NCI-H2081 treated with DMSO at 0.1 percent for 48 hours (cell line): ENCODE measurements at regions not wholly inside any gene's neighbourhood (a gene's known extent, or its start where the extent isn't known, plus 50 kb on each side); places are given as distances from the start of the nearest gene placed in this dataset.

Experiments used
- DNase-seq: peaks from one replicate; lab custom pipeline; 2025; lab: John Stamatoyannopoulos, UW

- DNase-seq = no peak
These were observed 131.2 kb downstream of the SNAPC1 start for GRCh38 chr14:61893371-61893940.

GRCh38 chr14:61894452-61895077, 132.3 kb downstream of the SNAPC1 start:
- DNase-seq = no peak

- no peak for DNase-seq
These were observed 135.1 kb downstream of the SNAPC1 start for GRCh38 chr14:61897300-61897699.

- no peak for DNase-seq
These were observed 136.3 kb downstream of the SNAPC1 start for GRCh38 chr14:61898568-61898967.

- no peak for DNase-seq
These were observed 137.3 kb downstream of the SNAPC1 start for GRCh38 chr14:61899497-61899896.

GRCh38 chr14:61904946-61905345, 142.7 kb downstream of the SNAPC1 start:
- DNase-seq = no peak

- DNase-seq = no peak
These were observed 149.4 kb downstream of the SNAPC1 start for GRCh38 chr14:61911574-61911973.

- no peak for DNase-seq
These were observed 156.8 kb downstream of the SNAPC1 start for GRCh38 chr14:61918998-61919397.

- no peak for DNase-seq
These were observed 161.1 kb downstream of the SNAPC1 start for GRCh38 chr14:61923348-61923747.

- DNase-seq = no peak
These were observed 162.8 kb downstream of the SNAPC1 start for GRCh38 chr14:61925043-61925442.

- DNase-seq = no peak
These were observed 163.7 kb downstream of the SNAPC1 start for GRCh38 chr14:61925732-61926435.

- DNase-seq = no peak
These were observed 164.8 kb downstream of the SNAPC1 start for GRCh38 chr14:61927060-61927459.

- DNase-seq = no peak
These were observed 165.3 kb downstream of the SNAPC1 start for GRCh38 chr14:61927520-61927919.

- no peak for DNase-seq
These were observed 166.1 kb downstream of the SNAPC1 start for GRCh38 chr14:61928300-61928699.

- DNase-seq = no peak
These were observed 166.5 kb downstream of the SNAPC1 start for GRCh38 chr14:61928701-61929100.

GRCh38 chr14:61929651-61930050, 167.4 kb downstream of the SNAPC1 start:
- DNase-seq = no peak

- no peak for DNase-seq
These were observed 168.1 kb downstream of the SNAPC1 start for GRCh38 chr14:61930101-61930857.

GRCh38 chr14:61932974-61933373, 170.8 kb downstream of the SNAPC1 start:
- DNase-seq = no peak

- no peak for DNase-seq
These were observed 172.2 kb downstream of the SNAPC1 start for GRCh38 chr14:61934385-61934784.

GRCh38 chr14:61939776-61940175, 177.6 kb downstream of the SNAPC1 start:
- no peak for DNase-seq

- no peak for DNase-seq
These were observed 178.6 kb downstream of the SNAPC1 start for GRCh38 chr14:61940666-61941420.
